IMR-90 (cell line): ENCODE measurements at regions not wholly inside any gene's neighbourhood (a gene's known extent, or its start where the extent isn't known, plus 50 kb on each side); places are given as distances from the start of the nearest gene placed in this dataset.

Source experiments
- ATAC-seq: fragments of 200-7000 bp; cut with Tn5 transposase; 2 replicates; pipeline ENCODE4 v1.9.1; 2020; ENCODE audit warnings: low read depth, mild to moderate bottlenecking, moderate library complexity
- BruUV-seq: library from RNA; stranded (reverse); fragments of 400-500 nt; replicated peaks from 2 replicates; lab custom pipeline; 2021; lab: Mats Ljungman, UMichigan
- CTCF ChIA-PET: fragments of 300-600 bp; formaldehyde crosslinking; extraction: SDS; loops from one replicate; lab custom pipeline; 2021; ENCODE audit warnings: antibody characterized with exemption; lab: Yijun Ruan, JAX
- POLR2A ChIA-PET: fragments of 300-600 bp; sonication (Branson Sonifier 250); formaldehyde crosslinking; loops from one replicate; lab custom pipeline; 2022; ENCODE audit warnings: antibody characterized with exemption; ENCODE audit not compliant: unreplicated experiment; lab: Charles Lee
- DNase-seq: peaks from one replicate; pipeline ENCODE4 v3.0.0; 2013
- H2AFZ ChIP-seq: replicated peaks from 2 replicates; pipeline ENCODE3; 2013; ENCODE audit warnings: low read length, mild to moderate bottlenecking; ENCODE audit not compliant: poor library complexity
- H2AK5ac ChIP-seq: 2 replicates; pipeline ENCODE4 v1.6.1; 2013; ENCODE audit warnings: low read depth, low read length, inconsistent platforms
- H2AK9ac ChIP-seq: replicated peaks from 2 replicates; pipeline ENCODE3; 2013; ENCODE audit warnings: mild to moderate bottlenecking, low read depth, low read length, moderate library complexity; ENCODE audit not compliant: poor library complexity
- H2BK120ac ChIP-seq: 2 replicates; pipeline ENCODE4 v1.6.1; 2013; ENCODE audit warnings: low read depth, low read length, inconsistent platforms
- H2BK15ac ChIP-seq: 3 replicates; pipeline ENCODE4 v1.6.1; 2013; ENCODE audit warnings: low read depth, low read length, inconsistent platforms
- H2BK20ac ChIP-seq: 2 replicates; pipeline ENCODE4 v1.6.1; 2013; ENCODE audit warnings: low read depth, mild to moderate bottlenecking, inconsistent platforms, low read length, moderate library complexity
- H2BK5ac ChIP-seq: 2 replicates; pipeline ENCODE4 v1.6.1; 2013; ENCODE audit warnings: mild to moderate bottlenecking, low read depth, low read length, inconsistent platforms; ENCODE audit not compliant: poor library complexity, severe bottlenecking
- H3K14ac ChIP-seq: replicated peaks from 2 replicates; pipeline ENCODE4 v1.6.1; 2013; ENCODE audit warnings: low read depth, low read length, inconsistent platforms
- H3K18ac ChIP-seq: 2 replicates; pipeline ENCODE4 v1.6.1; 2013; ENCODE audit warnings: low read depth, low read length, control low read depth
- H3K23ac ChIP-seq: 2 replicates; pipeline ENCODE4 v1.6.1; 2013; ENCODE audit warnings: low read depth, low read length, inconsistent platforms
- H3K27ac ChIP-seq: 2 replicates; pipeline ENCODE4 v1.5.1; 2013; ENCODE audit warnings: mild to moderate bottlenecking, control low read depth, low read length; ENCODE audit not compliant: insufficient read depth
- H3K27me3 ChIP-seq: 2 replicates; pipeline ENCODE4 v1.6.1; 2013; ENCODE audit warnings: low read length; ENCODE audit not compliant: control insufficient read depth, insufficient read depth
- H3K36me3 ChIP-seq: 2 replicates; pipeline ENCODE4 v1.6.1; 2013; ENCODE audit warnings: low read length, mixed read lengths; ENCODE audit not compliant: control insufficient read depth, insufficient read depth
- H3K4ac ChIP-seq: 2 replicates; pipeline ENCODE4 v1.6.1; 2013; ENCODE audit warnings: low read depth, low read length, inconsistent platforms
- H3K4me1 ChIP-seq: 2 replicates; pipeline ENCODE4 v1.6.1; 2013; ENCODE audit warnings: low read length, mixed read lengths; ENCODE audit not compliant: control insufficient read depth, insufficient read depth
- H3K4me2 ChIP-seq: 2 replicates; pipeline ENCODE4 v1.6.1; 2013; ENCODE audit warnings: low read depth, mild to moderate bottlenecking, control low read depth, low read length, moderate library complexity
- H3K4me3 ChIP-seq: 2 replicates; pipeline ENCODE4 v1.5.1; 2013; ENCODE audit warnings: low read depth, mild to moderate bottlenecking, control low read depth, low read length, moderate library complexity; ENCODE audit not compliant: insufficient read depth
- H3K56ac ChIP-seq: 2 replicates; pipeline ENCODE4 v1.6.1; 2013; ENCODE audit warnings: low read length, inconsistent platforms; ENCODE audit not compliant: insufficient read depth; ENCODE audit errors: extremely low read depth
- H3K79me1 ChIP-seq, 2 experiments: 2 replicates each; pipeline ENCODE4 v1.6.1; 2013; ENCODE audit warnings: low read length in 2 of 2, inconsistent platforms in 1 of 2, low read depth in 1 of 2
- H3K9ac ChIP-seq: 2 replicates; pipeline ENCODE4 v1.6.1; 2013; ENCODE audit warnings: low read depth, low read length, control low read depth
- H3K9me1 ChIP-seq: 2 replicates; pipeline ENCODE4 v1.6.1; 2013; ENCODE audit warnings: low read length, inconsistent platforms; ENCODE audit not compliant: insufficient read depth
- H3K9me3 ChIP-seq: 2 replicates; pipeline ENCODE4 v1.6.1; 2013; ENCODE audit warnings: low read length; ENCODE audit not compliant: control insufficient read depth, insufficient read depth
- H4K20me1 ChIP-seq: 2 replicates; pipeline ENCODE4 v1.6.1; 2013; ENCODE audit warnings: low read length, inconsistent platforms; ENCODE audit not compliant: insufficient read depth
- H4K5ac ChIP-seq: 2 replicates; pipeline ENCODE4 v1.6.1; 2013; ENCODE audit warnings: mild to moderate bottlenecking, low read depth, low read length, control low read depth
- H4K8ac ChIP-seq, 2 experiments: 2 replicates each; pipeline ENCODE4 v1.6.1; 2013; ENCODE audit warnings: low read depth in 2 of 2, low read length in 2 of 2, control low read depth in 1 of 2, inconsistent platforms in 1 of 2
- H4K91ac ChIP-seq: 2 replicates; pipeline ENCODE4 v1.6.1; 2013; ENCODE audit warnings: low read depth, low read length, inconsistent platforms; ENCODE audit not compliant: insufficient read depth
- BHLHE40 ChIP-seq: fragments of 150-350 bp; IDR thresholded peaks from 2 replicates; pipeline ENCODE4 v1.6.1; 2016; ENCODE audit warnings: mild to moderate bottlenecking, low read depth, low read length
- CEBPB ChIP-seq: IDR thresholded peaks from 2 replicates; pipeline ENCODE4 v1.6.1; 2012; ENCODE audit warnings: low read depth, low read length, improper control_type of control experiment
- CHD1 ChIP-seq: IDR thresholded peaks from 2 replicates; pipeline ENCODE4 v1.6.1; 2012; ENCODE audit warnings: low read depth, low read length, improper control_type of control experiment
- FOS ChIP-seq: fragments of 150-350 bp; IDR thresholded peaks from 2 replicates; pipeline ENCODE4 v1.6.1; 2016; ENCODE audit warnings: low read depth, low read length
- MAFK ChIP-seq: IDR thresholded peaks from 2 replicates; pipeline ENCODE4 v1.6.1; 2012; ENCODE audit warnings: low read depth, low read length, improper control_type of control experiment
- MAZ ChIP-seq: IDR thresholded peaks from 2 replicates; pipeline ENCODE4 v1.6.1; 2012; ENCODE audit warnings: low read depth, mild to moderate bottlenecking, low read length, improper control_type of control experiment, moderate library complexity, borderline replicate concordance
- MXI1 ChIP-seq: IDR thresholded peaks from 2 replicates; pipeline ENCODE4 v1.6.1; 2012; ENCODE audit warnings: low read depth, mild to moderate bottlenecking, low read length, moderate library complexity, borderline replicate concordance
- NFE2L2 ChIP-seq: fragments of 150-350 bp; IDR thresholded peaks from 2 replicates; pipeline ENCODE4 v1.6.1; 2016; ENCODE audit warnings: low read depth, mild to moderate bottlenecking, low read length
- POLR2A ChIP-seq: IDR thresholded peaks from 2 replicates; pipeline ENCODE4 v1.6.1; 2012; ENCODE audit warnings: mild to moderate bottlenecking, low read depth, low read length
- RAD21 ChIP-seq: IDR thresholded peaks from 2 replicates; pipeline ENCODE4 v1.6.1; 2012; ENCODE audit warnings: low read length, improper control_type of control experiment
- RCOR1 ChIP-seq: IDR thresholded peaks from 2 replicates; pipeline ENCODE4 v1.6.1; 2012; ENCODE audit warnings: mild to moderate bottlenecking, low read length, improper control_type of control experiment; ENCODE audit not compliant: insufficient replicate concordance
- RFX5 ChIP-seq: IDR thresholded peaks from 2 replicates; pipeline ENCODE4 v1.8.0; 2012; ENCODE audit warnings: low read depth, mild to moderate bottlenecking, low read length, moderate library complexity
- SMC3 ChIP-seq: fragments of 150-350 bp; IDR thresholded peaks from 2 replicates; pipeline ENCODE4 v1.6.1; 2016; ENCODE audit warnings: low read depth, mild to moderate bottlenecking, antibody characterized with exemption, low read length, moderate library complexity
- WGBS, 2 experiments: methylation state at CpG; one replicate each; pipeline versions ENCODE4 v1.1.5 to v1.1.7; 2013; ENCODE audit warnings: missing lambda C conversion rate in 2 of 2; ENCODE audit not compliant: insufficient read length in 1 of 2; ENCODE audit errors: extremely low coverage in 2 of 2; 5-methylcytosine and 5-hydroxymethylcytosine counted together
- dilution Hi-C: fragments of 300-500 bp; cut with HindIII; formaldehyde crosslinking; loops from one replicate; pipeline ENCODE4 v1.14.3; 2018; ENCODE audit warnings: low sequenced_read_pairs; ENCODE audit not compliant: unreplicated experiment
- in situ Hi-C: fragments of 300-500 bp; cut with MboI; formaldehyde crosslinking; loops from 3 replicates; pipeline ENCODE4 v1.14.3; 2019; ENCODE audit warnings: low sequenced_read_pairs, inconsistent platforms, mixed read lengths
- intact Hi-C: fragments of 100-400 bp; cut with micrococcal nuclease; formaldehyde crosslinking; loops from 2 replicates; pipeline ENCODE4 v1.10.0; 2022
- TF ChIP-seq, protein P1 (sequence below): fragments of 150-350 bp; IDR thresholded peaks from 2 replicates; pipeline ENCODE4 v1.6.1; 2017; ENCODE audit warnings: mild to moderate bottlenecking, antibody characterized with exemption, low read length, low read depth
- TF ChIP-seq, protein P2 (sequence below): conservative IDR thresholded peaks from 2 replicates; pipeline ENCODE4 v1.5.1; 2012; ENCODE audit warnings: mild to moderate bottlenecking, low read depth, low read length, improper control_type of control experiment
- TF ChIP-seq, protein P3 (sequence below): fragments of 150-350 bp; IDR thresholded peaks from 2 replicates; pipeline ENCODE4 v1.6.1; 2016; ENCODE audit warnings: low read depth, mild to moderate bottlenecking, low read length, moderate library complexity, borderline replicate concordance

DNA sequence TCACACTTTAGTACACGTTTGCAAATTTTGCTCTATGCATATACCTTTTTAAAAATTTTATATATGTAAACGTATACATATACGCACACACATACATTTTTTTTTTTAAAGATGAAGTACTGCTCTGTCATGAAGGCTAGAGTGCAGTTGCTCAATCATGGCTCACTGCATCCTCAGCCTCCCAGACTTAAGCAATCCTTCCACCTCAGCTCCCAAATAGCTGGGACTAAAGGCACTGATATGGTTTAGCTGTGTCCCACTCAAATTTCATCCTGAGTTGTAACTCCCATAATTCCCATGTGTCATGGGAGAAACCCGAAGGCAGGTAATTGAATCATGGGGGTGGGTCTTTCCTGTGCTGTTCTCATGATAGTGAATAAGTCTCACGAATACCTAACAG is 220.8 kb upstream of the CAND1 start:
- Histone ChIP-seq H3K9me3 (no peaks in the 10 kb centered on the region), H4K5ac (no peak overlapping the region), H3K4me1 (no peaks in the 10 kb centered on the region), H3K27ac (no peak overlapping the region), H3K4me3 (no peak overlapping the region), H2BK5ac (no peak overlapping the region), H2BK120ac (no peak overlapping the region), H2AK5ac (no peak overlapping the region), H2AFZ (no peak overlapping the region), H2BK15ac (no peak overlapping the region), H3K14ac (no peak overlapping the region), H3K27me3 (no peaks in the 10 kb centered on the region), H3K23ac (no peak overlapping the region), H2BK20ac (no peak overlapping the region), H4K20me1 (no peaks in the 10 kb centered on the region), H3K18ac (no peak overlapping the region), H4K8ac (no peak overlapping the region), H2AK9ac (no peak overlapping the region), H4K91ac (no peak overlapping the region), H3K79me1 (no peaks in the 10 kb centered on the region), H3K9ac (no peak overlapping the region), H3K36me3 (no peaks in the 10 kb centered on the region), H3K4ac (no peak overlapping the region), H3K56ac (no peak overlapping the region), H3K4me2 (no peak overlapping the region), H3K9me1 (no peaks in the 10 kb centered on the region)
- ChIA-PET CTCF (no interaction called here), POLR2A (no interaction called here)
- in situ Hi-C loops (no loop called here), dilution Hi-C loops (no loop called here), intact Hi-C loops (no loop called here)
- BruUV-seq: no TSS peak
- TF ChIP-seq SMC3 (no peak), RFX5 (no peak), RCOR1 (no peak), BHLHE40 (no peak), FOS (no peak), MAFK (no peak), POLR2A (no peak), MAZ (no peak), MXI1 (no peak), CHD1 (no peak), RAD21 (no peak), CEBPB (no peak), NFE2L2 (no peak)
- TF ChIP-seq, protein P1, sequence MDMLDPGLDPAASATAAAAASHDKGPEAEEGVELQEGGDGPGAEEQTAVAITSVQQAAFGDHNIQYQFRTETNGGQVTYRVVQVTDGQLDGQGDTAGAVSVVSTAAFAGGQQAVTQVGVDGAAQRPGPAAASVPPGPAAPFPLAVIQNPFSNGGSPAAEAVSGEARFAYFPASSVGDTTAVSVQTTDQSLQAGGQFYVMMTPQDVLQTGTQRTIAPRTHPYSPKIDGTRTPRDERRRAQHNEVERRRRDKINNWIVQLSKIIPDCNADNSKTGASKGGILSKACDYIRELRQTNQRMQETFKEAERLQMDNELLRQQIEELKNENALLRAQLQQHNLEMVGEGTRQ: no peak
- TF ChIP-seq, protein P2, sequence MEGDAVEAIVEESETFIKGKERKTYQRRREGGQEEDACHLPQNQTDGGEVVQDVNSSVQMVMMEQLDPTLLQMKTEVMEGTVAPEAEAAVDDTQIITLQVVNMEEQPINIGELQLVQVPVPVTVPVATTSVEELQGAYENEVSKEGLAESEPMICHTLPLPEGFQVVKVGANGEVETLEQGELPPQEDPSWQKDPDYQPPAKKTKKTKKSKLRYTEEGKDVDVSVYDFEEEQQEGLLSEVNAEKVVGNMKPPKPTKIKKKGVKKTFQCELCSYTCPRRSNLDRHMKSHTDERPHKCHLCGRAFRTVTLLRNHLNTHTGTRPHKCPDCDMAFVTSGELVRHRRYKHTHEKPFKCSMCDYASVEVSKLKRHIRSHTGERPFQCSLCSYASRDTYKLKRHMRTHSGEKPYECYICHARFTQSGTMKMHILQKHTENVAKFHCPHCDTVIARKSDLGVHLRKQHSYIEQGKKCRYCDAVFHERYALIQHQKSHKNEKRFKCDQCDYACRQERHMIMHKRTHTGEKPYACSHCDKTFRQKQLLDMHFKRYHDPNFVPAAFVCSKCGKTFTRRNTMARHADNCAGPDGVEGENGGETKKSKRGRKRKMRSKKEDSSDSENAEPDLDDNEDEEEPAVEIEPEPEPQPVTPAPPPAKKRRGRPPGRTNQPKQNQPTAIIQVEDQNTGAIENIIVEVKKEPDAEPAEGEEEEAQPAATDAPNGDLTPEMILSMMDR: no peak
- TF ChIP-seq, protein P3, sequence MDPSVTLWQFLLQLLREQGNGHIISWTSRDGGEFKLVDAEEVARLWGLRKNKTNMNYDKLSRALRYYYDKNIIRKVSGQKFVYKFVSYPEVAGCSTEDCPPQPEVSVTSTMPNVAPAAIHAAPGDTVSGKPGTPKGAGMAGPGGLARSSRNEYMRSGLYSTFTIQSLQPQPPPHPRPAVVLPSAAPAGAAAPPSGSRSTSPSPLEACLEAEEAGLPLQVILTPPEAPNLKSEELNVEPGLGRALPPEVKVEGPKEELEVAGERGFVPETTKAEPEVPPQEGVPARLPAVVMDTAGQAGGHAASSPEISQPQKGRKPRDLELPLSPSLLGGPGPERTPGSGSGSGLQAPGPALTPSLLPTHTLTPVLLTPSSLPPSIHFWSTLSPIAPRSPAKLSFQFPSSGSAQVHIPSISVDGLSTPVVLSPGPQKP: no peak
- DNase-seq (no peak), ATAC-seq (no peak)
- WGBS, 2 experiments: 83% methylated on average over 1 of the region's 5 CpGs; no CpG with 5 or more reads in 1 of the 2 experiments
